Rectal smooth muscle tissue (tissue), 1 donor: ENCODE measurements at regions not wholly inside any gene's neighbourhood (a gene's known extent, or its start where the extent isn't known, plus 50 kb on each side); places are given as distances from the start of the nearest gene placed in this dataset.
A peak's percentile ranks its signal among the peaks of the same experiment; 100 is the strongest.
"Not testable (repeated sequence)": the region's sequence is repeated elsewhere in the genome, so short reads cannot be mapped to it uniquely, and the experiment has no call there.

Experiments
- H3K27ac ChIP-seq: one replicate; pipeline ENCODE4 v1.7.0; 2013; ENCODE audit warnings: low read depth, low read length, inconsistent platforms
- H3K27me3 ChIP-seq: one replicate; pipeline ENCODE4 v1.7.0; 2013; ENCODE audit warnings: low read length; ENCODE audit not compliant: control insufficient read depth, insufficient read depth
- H3K36me3 ChIP-seq: one replicate; pipeline ENCODE4 v1.7.0; 2013; ENCODE audit warnings: low read length; ENCODE audit not compliant: control insufficient read depth, insufficient read depth
- H3K4me1 ChIP-seq: one replicate; pipeline ENCODE4 v1.7.0; 2013; ENCODE audit warnings: low read length; ENCODE audit not compliant: control insufficient read depth, insufficient read depth
- H3K4me3 ChIP-seq: one replicate; pipeline ENCODE4 v1.7.0; 2013; ENCODE audit warnings: low read length
- H3K9ac ChIP-seq: one replicate; pipeline ENCODE4 v1.7.0; 2013; ENCODE audit warnings: low read length

GRCh38 chr9:40916399-40916783, 212.1 kb downstream of the FOXD4L6 start:
- not testable (repeated sequence) for H3K27me3 ChIP-seq, H3K36me3 ChIP-seq, H3K27ac ChIP-seq, H3K9ac ChIP-seq, H3K4me1 ChIP-seq
- H3K4me3 ChIP-seq = peak overlapping the region; percentile 28

GRCh38 chr9:40915660-40916398, 212.7 kb downstream of the FOXD4L6 start:
- not testable (repeated sequence) for H3K27ac ChIP-seq, H3K36me3 ChIP-seq, H3K4me1 ChIP-seq, H3K27me3 ChIP-seq, H3K4me3 ChIP-seq, H3K9ac ChIP-seq

GRCh38 chr9:40914772-40915659, 213.5 kb downstream of the FOXD4L6 start:
- H3K27ac ChIP-seq = no peak overlapping the region
- H3K4me3 ChIP-seq = no peak overlapping the region
- no peak overlapping the region for H3K9ac ChIP-seq

GRCh38 chr9:40913928-40914673, 214.4 kb downstream of the FOXD4L6 start:
- H3K4me3 ChIP-seq = no peak overlapping the region
- no peaks in the 10 kb centered on the region for H3K36me3 ChIP-seq
- no peak overlapping the region for H3K27ac ChIP-seq
- no peaks in the 10 kb centered on the region for H3K27me3 ChIP-seq
- no peak overlapping the region for H3K9ac ChIP-seq
- H3K4me1 ChIP-seq = no peaks in the 10 kb centered on the region

More at GRCh38 chr9:40914772-40915659, 213.5 kb downstream of the FOXD4L6 start:
- H3K27me3 ChIP-seq = no peaks in the 10 kb centered on the region
- no peaks in the 10 kb centered on the region for H3K4me1 ChIP-seq
- no peaks in the 10 kb centered on the region for H3K36me3 ChIP-seq

GRCh38 chr9:40913096-40913719, 215.3 kb downstream of the FOXD4L6 start:
- Histone ChIP-seq H3K4me3 (no peak overlapping the region), H3K27me3 (no peaks in the 10 kb centered on the region), H3K36me3 (no peaks in the 10 kb centered on the region), H3K4me1 (no peaks in the 10 kb centered on the region), H3K9ac (no peak overlapping the region), H3K27ac (no peak overlapping the region)

- not testable (repeated sequence) for H3K4me3 ChIP-seq, H3K36me3 ChIP-seq, H3K27ac ChIP-seq, H3K27me3 ChIP-seq, H3K4me1 ChIP-seq, H3K9ac ChIP-seq
These were observed 215.8 kb downstream of the FOXD4L6 start for GRCh38 chr9:40912679-40913078.

- H3K27ac ChIP-seq = no peak overlapping the region
- H3K27me3 ChIP-seq = no peaks in the 10 kb centered on the region
- H3K36me3 ChIP-seq = no peaks in the 10 kb centered on the region
- H3K4me1 ChIP-seq = no peaks in the 10 kb centered on the region
- no peak overlapping the region for H3K9ac ChIP-seq
- no peak overlapping the region for H3K4me3 ChIP-seq
These were observed 216.8 kb downstream of the FOXD4L6 start for GRCh38 chr9:40911647-40912046.

GRCh38 chr9:40910995-40911394, 217.5 kb downstream of the FOXD4L6 start:
- H3K27me3 ChIP-seq, H3K9ac ChIP-seq, H3K36me3 ChIP-seq, H3K4me1 ChIP-seq, H3K4me3 ChIP-seq, H3K27ac ChIP-seq: not testable (repeated sequence)

- no peak overlapping the region for H3K27ac ChIP-seq
These were observed 218.7 kb downstream of the FOXD4L6 start for GRCh38 chr9:40909821-40910220.

GRCh38 chr9:40909111-40909510, 219.4 kb downstream of the FOXD4L6 start:
- H3K4me1 ChIP-seq, H3K27ac ChIP-seq, H3K27me3 ChIP-seq, H3K36me3 ChIP-seq, H3K4me3 ChIP-seq, H3K9ac ChIP-seq: not testable (repeated sequence)

More at GRCh38 chr9:40909821-40910220, 218.7 kb downstream of the FOXD4L6 start:
- Histone ChIP-seq H3K4me3 (no peak overlapping the region), H3K27me3 (no peaks in the 10 kb centered on the region), H3K36me3 (no peaks in the 10 kb centered on the region), H3K4me1 (no peaks in the 10 kb centered on the region), H3K9ac (no peak overlapping the region)

GRCh38 chr9:40907657-40908624, 220.5 kb downstream of the FOXD4L6 start:
- no peaks in the 10 kb centered on the region for H3K27me3 ChIP-seq
- H3K27ac ChIP-seq = no peak overlapping the region
- H3K4me3 ChIP-seq = no peak overlapping the region
- no peaks in the 10 kb centered on the region for H3K4me1 ChIP-seq
- no peak overlapping the region for H3K9ac ChIP-seq
- H3K36me3 ChIP-seq = no peaks in the 10 kb centered on the region
